Adipocyte (in vitro differentiated cells): ENCODE measurements at regions not wholly inside any gene's neighbourhood (a gene's known extent, or its start where the extent isn't known, plus 50 kb on each side); places are given as distances from the start of the nearest gene placed in this dataset.

Experiments
- DNase-seq: peaks from one replicate; pipeline ENCODE4 v3.0.0-alpha.2; 2015; ENCODE audit warnings: low read depth
- H3K27me3 ChIP-seq: replicated peaks from 2 replicates; pipeline ENCODE4 v1.7.0; 2013; ENCODE audit warnings: mild to moderate bottlenecking, low read length, moderate library complexity; ENCODE audit not compliant: control insufficient read depth, insufficient read depth
- H3K36me3 ChIP-seq: 2 replicates; pipeline ENCODE4 v1.7.0; 2013; ENCODE audit warnings: low read length, mild to moderate bottlenecking, moderate library complexity; ENCODE audit not compliant: control insufficient read depth, insufficient read depth, severe bottlenecking
- H3K4me1 ChIP-seq: 2 replicates; pipeline ENCODE4 v1.7.0; 2013; ENCODE audit warnings: mild to moderate bottlenecking, low read length, moderate library complexity; ENCODE audit not compliant: control insufficient read depth, insufficient read depth
- H3K4me3 ChIP-seq: 2 replicates; pipeline ENCODE4 v1.7.0; 2013; ENCODE audit warnings: mild to moderate bottlenecking, low read length, moderate library complexity
- H3K9ac ChIP-seq: 2 replicates; pipeline ENCODE4 v1.7.0; 2013; ENCODE audit warnings: mild to moderate bottlenecking, low read length, moderate library complexity
- H3K9me3 ChIP-seq: 2 replicates; pipeline ENCODE4 v1.7.0; 2013; ENCODE audit warnings: mild to moderate bottlenecking, low read length, moderate library complexity; ENCODE audit not compliant: control insufficient read depth

DNA sequence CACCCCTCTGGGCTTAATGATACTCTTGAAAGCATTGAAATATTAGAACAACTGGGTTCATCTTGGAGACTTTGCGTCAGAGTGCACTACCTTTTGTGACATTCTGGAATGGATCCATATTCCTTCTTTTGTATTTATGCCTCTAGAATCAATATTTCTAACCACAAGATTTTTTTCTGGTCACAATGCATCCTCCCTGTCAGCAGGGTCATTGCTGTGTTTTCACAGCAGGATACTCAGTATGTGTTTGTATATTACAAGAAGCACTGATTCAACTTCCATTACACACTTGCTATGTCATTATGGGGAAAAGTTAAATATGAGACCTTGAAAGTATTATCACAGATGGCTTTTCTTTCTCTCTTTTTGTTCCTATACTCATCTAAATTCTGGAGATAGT lies 370.0 kb downstream of the HS3ST3B1 start:
- no peak overlapping the region for H3K9ac ChIP-seq
- DNase-seq, result no peak
- peaks cover 9% of the 10 kb centered on the region for H3K4me1 ChIP-seq
- H3K36me3 ChIP-seq, result no peaks in the 10 kb centered on the region
- H3K9me3 ChIP-seq, result no peaks in the 10 kb centered on the region
- no peak overlapping the region for H3K4me3 ChIP-seq
- H3K27me3 ChIP-seq, result peaks cover 13% of the 10 kb centered on the region

DNA sequence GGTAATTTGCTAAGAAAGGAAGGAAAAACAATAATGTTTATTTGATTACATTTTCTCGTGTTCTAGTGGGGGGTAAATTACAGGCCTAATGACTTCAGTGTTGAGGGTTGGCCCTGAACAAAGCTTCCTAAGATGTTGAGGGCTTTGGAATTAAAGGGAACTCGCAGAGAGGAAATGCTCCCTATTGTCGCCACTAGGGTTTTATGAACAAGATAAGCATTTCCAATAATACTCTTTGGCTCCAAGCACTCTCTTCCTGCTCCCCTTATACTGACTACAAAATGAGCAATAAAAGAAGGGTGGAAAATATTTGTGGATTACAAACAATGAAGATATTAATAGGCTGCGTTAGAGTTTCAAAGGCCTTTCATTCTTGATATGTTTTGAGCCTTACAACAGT lies 363.6 kb downstream of the HS3ST3B1 start:
- Histone ChIP-seq H3K4me1 (no peaks in the 10 kb centered on the region), H3K36me3 (no peaks in the 10 kb centered on the region), H3K4me3 (no peak overlapping the region), H3K9ac (no peak overlapping the region), H3K9me3 (no peaks in the 10 kb centered on the region), H3K27me3 (peaks cover 13% of the 10 kb centered on the region)
- DNase-seq, result no peak

DNA sequence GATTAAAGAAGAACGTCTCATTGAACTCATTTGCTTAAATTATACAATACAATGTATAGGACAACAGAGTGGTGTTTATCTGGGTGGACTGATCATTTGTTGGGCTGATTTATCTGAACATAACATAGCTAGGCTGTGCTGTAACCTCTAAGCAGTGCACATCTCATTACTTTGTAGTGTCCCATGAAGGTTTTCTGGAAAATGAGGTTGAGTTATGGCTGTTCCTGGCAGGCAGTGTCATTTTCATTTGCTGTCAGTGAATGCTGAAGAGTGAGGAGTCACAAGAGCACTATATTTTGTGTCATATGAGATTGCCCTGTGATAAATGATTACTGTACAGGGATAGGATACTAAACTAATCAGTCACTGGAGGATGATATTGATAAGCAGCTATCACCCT lies 340.2 kb downstream of the HS3ST3B1 start:
- H3K36me3 ChIP-seq, result no peaks in the 10 kb centered on the region
- no peak overlapping the region for H3K9ac ChIP-seq
- no peak for DNase-seq
- H3K27me3 ChIP-seq, result no peaks in the 10 kb centered on the region
- H3K9me3 ChIP-seq, result no peaks in the 10 kb centered on the region
- H3K4me3 ChIP-seq, result no peak overlapping the region
- no peaks in the 10 kb centered on the region for H3K4me1 ChIP-seq

DNA sequence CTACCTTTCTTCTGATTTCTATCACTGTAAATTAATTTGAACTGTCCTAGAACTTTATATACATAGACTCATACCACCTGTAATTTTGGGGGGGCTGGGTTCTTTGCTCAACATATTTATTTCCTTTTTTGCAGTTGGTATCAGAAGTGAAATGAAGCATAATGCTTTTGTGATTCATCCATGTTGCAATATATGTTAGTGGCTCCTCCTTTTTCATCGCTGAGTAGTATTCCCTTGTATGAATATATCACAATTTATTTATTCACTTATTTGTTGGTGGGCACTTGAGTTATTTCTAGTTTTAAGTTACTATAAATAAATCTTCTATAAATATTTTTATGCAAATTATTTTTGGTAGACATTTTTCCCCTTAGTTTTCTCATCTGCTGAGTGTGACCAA lies 336.4 kb downstream of the HS3ST3B1 start:
- peaks cover 5% of the 10 kb centered on the region for H3K9me3 ChIP-seq
- H3K4me1 ChIP-seq, result no peaks in the 10 kb centered on the region
- H3K36me3 ChIP-seq, result no peaks in the 10 kb centered on the region
- no peak overlapping the region for H3K4me3 ChIP-seq
- DNase-seq, result no peak
- H3K9ac ChIP-seq, result no peak overlapping the region
- no peaks in the 10 kb centered on the region for H3K27me3 ChIP-seq

DNA sequence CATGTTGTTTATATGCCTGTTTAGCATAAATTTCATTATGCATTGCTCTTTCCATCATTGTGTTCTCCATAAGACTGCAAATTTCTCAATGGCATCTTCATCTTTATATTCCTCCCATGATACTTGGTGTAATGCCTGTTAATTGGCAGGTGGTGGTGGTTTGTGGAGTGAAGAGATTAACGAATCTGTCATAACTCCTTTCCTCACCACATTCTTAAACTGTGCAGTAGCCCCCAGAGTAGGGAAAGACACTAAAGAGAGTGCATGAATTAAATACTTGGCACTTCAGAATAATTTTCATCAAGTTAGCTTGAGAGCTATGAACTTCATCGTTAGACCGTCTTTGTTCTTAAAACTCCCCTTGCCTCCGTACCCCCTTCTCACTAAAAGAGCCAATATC lies 329.7 kb downstream of the HS3ST3B1 start:
- Histone ChIP-seq H3K9me3 (peaks cover 5% of the 10 kb centered on the region), H3K9ac (no peak overlapping the region), H3K4me3 (no peak overlapping the region), H3K36me3 (no peaks in the 10 kb centered on the region), H3K4me1 (no peaks in the 10 kb centered on the region), H3K27me3 (no peaks in the 10 kb centered on the region)
- DNase-seq, result no peak

DNA sequence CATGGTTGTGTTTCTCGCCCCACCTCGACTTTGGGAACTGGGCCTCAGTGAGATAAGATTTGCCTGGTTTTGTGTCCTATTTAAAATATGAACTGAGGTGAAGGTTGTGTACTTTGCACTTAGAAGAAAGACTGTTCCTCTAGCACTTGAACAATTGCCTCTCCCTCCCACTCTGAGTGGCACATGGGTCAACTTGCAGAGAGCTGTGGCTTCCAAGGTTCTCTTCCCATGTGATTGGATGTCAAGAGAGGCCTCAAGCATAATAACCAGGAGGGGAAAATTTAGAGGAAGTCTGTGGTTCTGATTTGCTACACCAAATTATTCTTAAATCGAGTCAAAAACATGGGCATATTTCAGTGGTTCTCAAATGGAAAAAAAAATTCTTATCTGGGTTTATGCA lies 329.2 kb downstream of the HS3ST3B1 start:
- Histone ChIP-seq H3K36me3 (no peaks in the 10 kb centered on the region), H3K4me3 (no peak overlapping the region), H3K9me3 (peaks cover 5% of the 10 kb centered on the region), H3K9ac (no peak overlapping the region), H3K27me3 (no peaks in the 10 kb centered on the region), H3K4me1 (no peaks in the 10 kb centered on the region)
- DNase-seq, result no peak

DNA sequence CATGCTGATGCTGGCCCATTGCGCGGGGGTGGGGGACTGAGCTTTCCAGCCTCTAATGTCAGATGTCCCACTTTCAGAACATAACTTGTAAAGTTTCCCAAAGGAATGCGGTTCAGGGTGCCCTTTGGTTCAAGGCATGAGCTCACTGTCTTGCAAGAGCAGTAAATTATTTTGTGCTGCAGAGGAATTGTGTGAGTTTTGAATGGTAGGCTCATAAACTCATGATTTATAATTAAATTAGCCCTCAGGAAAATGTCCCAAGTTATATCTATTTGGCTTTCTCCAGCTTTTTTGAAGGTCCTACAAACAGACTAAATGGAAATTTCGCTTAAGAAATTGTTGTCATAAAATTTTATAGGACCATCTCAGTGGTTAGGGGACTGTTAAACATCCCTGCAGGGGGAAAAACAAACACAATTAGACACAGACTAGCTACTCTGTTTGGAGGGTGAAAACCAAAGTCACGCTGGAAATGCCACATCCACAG lies 321.8 kb downstream of the HS3ST3B1 start:
- DNase-seq, result no peak

DNA sequence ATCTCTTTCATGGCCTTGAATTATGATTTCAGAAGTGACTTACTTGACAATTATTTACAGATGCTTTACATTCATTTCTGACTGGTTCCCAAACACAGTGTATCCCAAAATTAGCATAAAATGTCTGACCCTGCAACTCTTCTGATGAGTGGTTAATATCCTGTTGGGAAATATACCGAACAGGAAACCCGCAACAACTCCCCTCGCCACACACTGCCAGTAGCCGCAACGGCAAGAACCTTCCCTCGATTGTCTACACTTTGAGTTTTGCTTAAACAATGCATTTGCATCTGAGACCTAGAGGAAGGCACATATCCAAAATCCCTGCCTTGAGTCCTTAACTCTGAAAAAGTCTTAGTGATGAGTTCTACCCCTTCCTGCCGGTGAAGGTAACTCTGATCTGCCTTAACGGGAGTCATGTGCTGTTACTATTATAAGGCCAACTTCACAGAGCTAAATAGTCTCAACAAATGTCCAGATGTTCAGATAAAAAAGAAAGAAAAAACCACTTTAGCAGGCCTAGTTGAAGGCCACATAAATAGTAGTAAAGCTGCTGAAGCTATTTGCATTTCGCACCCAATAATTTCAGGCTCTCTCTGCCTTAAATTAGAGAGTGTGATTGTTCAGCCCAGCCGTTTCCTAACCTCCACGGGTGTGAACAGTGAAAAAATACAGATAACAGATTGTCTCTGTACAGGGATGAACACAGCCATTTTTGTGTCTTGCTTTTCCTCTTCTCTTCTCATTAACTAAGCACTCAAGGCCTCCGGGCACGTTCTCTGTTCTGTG lies 321.1 kb downstream of the HS3ST3B1 start:
- H3K27me3 ChIP-seq, result no peaks in the 10 kb centered on the region
- no peak overlapping the region for H3K4me3 ChIP-seq
- no peaks in the 10 kb centered on the region for H3K4me1 ChIP-seq
- no peak for DNase-seq
- H3K36me3 ChIP-seq, result no peaks in the 10 kb centered on the region
- no peak overlapping the region for H3K9ac ChIP-seq
- H3K9me3 ChIP-seq, result no peaks in the 10 kb centered on the region

More for the DNA sequence above, 321.8 kb downstream of the HS3ST3B1 start:
- Histone ChIP-seq H3K4me3 (no peak overlapping the region), H3K4me1 (no peaks in the 10 kb centered on the region), H3K27me3 (no peaks in the 10 kb centered on the region), H3K36me3 (no peaks in the 10 kb centered on the region), H3K9me3 (no peaks in the 10 kb centered on the region), H3K9ac (no peak overlapping the region)

DNA sequence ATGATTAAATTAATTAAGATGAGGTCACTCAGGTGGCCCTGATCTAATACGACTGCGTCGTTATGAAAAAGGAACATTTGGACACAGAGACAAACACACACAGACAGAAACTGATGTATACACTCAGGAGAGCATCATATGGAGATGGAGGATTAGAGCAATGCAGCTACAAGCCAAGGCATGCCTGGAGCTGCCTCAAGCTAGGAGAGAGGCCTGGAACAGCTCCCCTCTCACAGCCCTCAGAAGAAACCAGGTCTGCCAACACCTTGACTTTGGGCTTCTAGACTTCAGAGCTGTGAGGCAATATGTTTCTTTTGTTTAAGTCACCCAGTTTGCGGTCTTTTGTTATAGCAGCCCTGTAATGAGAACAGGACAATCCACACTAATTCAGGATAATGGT lies 318.9 kb downstream of the HS3ST3B1 start:
- no peak overlapping the region for H3K4me3 ChIP-seq
- H3K27me3 ChIP-seq, result no peaks in the 10 kb centered on the region
- H3K9ac ChIP-seq, result no peak overlapping the region
- H3K36me3 ChIP-seq, result no peaks in the 10 kb centered on the region
- DNase-seq, result no peak
- no peaks in the 10 kb centered on the region for H3K4me1 ChIP-seq
- H3K9me3 ChIP-seq, result no peaks in the 10 kb centered on the region

DNA sequence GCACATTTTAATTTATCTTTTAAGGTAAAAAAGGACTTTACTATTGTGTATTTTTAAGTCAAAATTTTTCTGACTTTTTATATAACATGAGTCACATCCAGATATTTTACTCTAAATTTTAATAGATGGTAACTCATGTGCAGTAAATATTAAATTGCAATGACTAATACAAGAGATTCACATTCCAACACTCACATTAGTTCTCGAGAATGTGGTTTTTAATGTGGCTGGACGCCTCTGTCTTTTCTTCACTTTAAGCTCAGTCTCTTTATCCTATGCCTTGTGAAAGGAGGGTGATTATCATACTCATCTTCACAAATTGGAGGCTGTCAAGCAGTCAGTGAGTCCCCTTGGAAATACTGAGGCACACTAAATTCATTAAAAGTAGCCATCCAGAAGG lies 315.6 kb downstream of the HS3ST3B1 start:
- no peak overlapping the region for H3K9ac ChIP-seq
- no peak for DNase-seq
- H3K9me3 ChIP-seq, result no peaks in the 10 kb centered on the region
- H3K36me3 ChIP-seq, result no peaks in the 10 kb centered on the region
- no peak overlapping the region for H3K4me3 ChIP-seq
- H3K4me1 ChIP-seq, result peaks cover 3% of the 10 kb centered on the region
- H3K27me3 ChIP-seq, result no peaks in the 10 kb centered on the region

DNA sequence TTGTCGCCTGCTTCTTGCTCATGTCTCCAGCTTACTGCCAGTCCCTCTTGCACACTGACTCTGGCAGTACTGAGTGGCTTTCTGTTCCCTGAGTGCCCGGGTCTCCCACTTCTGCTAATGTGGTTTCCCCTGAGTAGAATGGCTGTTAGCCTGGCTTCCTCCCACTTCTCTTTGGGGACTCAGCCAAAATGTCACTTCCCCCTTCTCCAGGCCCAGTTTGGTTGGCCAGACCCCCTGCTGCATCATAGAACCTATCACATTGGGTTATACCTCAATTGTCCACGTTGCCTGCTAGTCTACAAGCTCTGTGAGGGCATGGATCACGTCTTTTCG lies 304.4 kb downstream of the HS3ST3B1 start:
- H3K9me3 ChIP-seq, result no peaks in the 10 kb centered on the region
- H3K4me3 ChIP-seq, result no peak overlapping the region
- no peak overlapping the region for H3K9ac ChIP-seq
- no peak for DNase-seq
- no peaks in the 10 kb centered on the region for H3K36me3 ChIP-seq
- H3K4me1 ChIP-seq, result no peaks in the 10 kb centered on the region
- H3K27me3 ChIP-seq, result no peaks in the 10 kb centered on the region
